HG03108 (cell line): ENCODE measurements at regions not wholly inside any gene's neighbourhood (a gene's known extent, or its start where the extent isn't known, plus 50 kb on each side); places are given as distances from the start of the nearest gene placed in this dataset.

Experiments used
- ATAC-seq: cut with Tn5 transposase; IDR thresholded peaks from one replicate; pipeline ENCODE4 v1.9.1; 2021; ENCODE audit warnings: moderate library complexity; ENCODE audit not compliant: unreplicated experiment

GRCh38 chr6:130670142-130670541 is 157.1 kb upstream of the SMLR1 start:
- ATAC-seq: no peak

- ATAC-seq: no peak
These were observed 156.1 kb upstream of the SMLR1 start for GRCh38 chr6:130671119-130671518.

GRCh38 chr6:130671577-130671976 is 155.6 kb upstream of the SMLR1 start:
- no peak for ATAC-seq

- ATAC-seq: no peak
These were observed 155.1 kb upstream of the SMLR1 start for GRCh38 chr6:130672153-130672552.

GRCh38 chr6:130674604-130675003 is 152.6 kb upstream of the SMLR1 start:
- no peak for ATAC-seq

GRCh38 chr6:130675072-130675471 is 152.1 kb upstream of the SMLR1 start:
- no peak for ATAC-seq

- no peak for ATAC-seq
These were observed 151.0 kb upstream of the SMLR1 start for GRCh38 chr6:130676077-130676772.

- ATAC-seq: no peak
These were observed 150.4 kb upstream of the SMLR1 start for GRCh38 chr6:130676773-130677144.

- ATAC-seq: no peak
These were observed 149.9 kb upstream of the SMLR1 start for GRCh38 chr6:130677312-130677711.

GRCh38 chr6:130677766-130678165 is 149.4 kb upstream of the SMLR1 start:
- ATAC-seq: no peak

GRCh38 chr6:130679684-130680083 is 147.5 kb upstream of the SMLR1 start:
- ATAC-seq: no peak

GRCh38 chr6:130680116-130680515 is 147.1 kb upstream of the SMLR1 start:
- no peak for ATAC-seq

GRCh38 chr6:130681028-130681427 is 146.2 kb upstream of the SMLR1 start:
- ATAC-seq: no peak

- no peak for ATAC-seq
These were observed 145.1 kb upstream of the SMLR1 start for GRCh38 chr6:130682066-130682465.

- ATAC-seq: no peak
These were observed 143.3 kb upstream of the SMLR1 start for GRCh38 chr6:130683761-130684517.

- no peak for ATAC-seq
These were observed 134.5 kb upstream of the SMLR1 start for GRCh38 chr6:130692659-130693058.

GRCh38 chr6:130693944-130694343 is 133.3 kb upstream of the SMLR1 start:
- ATAC-seq: no peak

- ATAC-seq: no peak
These were observed 132.6 kb upstream of the SMLR1 start for GRCh38 chr6:130694606-130695005.

- ATAC-seq: no peak
These were observed 130.4 kb upstream of the SMLR1 start for GRCh38 chr6:130696806-130697205.

- peak; percentile 30 for ATAC-seq
These were observed 129.8 kb upstream of the SMLR1 start for GRCh38 chr6:130697271-130697994.

GRCh38 chr6:130697995-130698535 is 129.1 kb upstream of the SMLR1 start:
- ATAC-seq: peak; percentile 89

- ATAC-seq: no peak
These were observed 127.5 kb upstream of the SMLR1 start for GRCh38 chr6:130699742-130700141.
